ENCODE measurements at regions not wholly inside any gene's neighbourhood (a gene's known extent, or its start where the extent isn't known, plus 50 kb on each side); places are given as distances from the start of the nearest gene placed in this dataset.

GRCh38 chr16:64585367-64585766, 536.5 kb downstream of the CDH11 start:
- intact Hi-C loops (cut with DNase I; ENCODE audit: low total_unique reads) = no loop called here
- no peak for TF ChIP-seq EP300 (IDR thresholded peaks at IDR 0.05)
- no peaks in the 10 kb centered on the region for H3K27me3 ChIP-seq
- H3K36me3 ChIP-seq = no peaks in the 10 kb centered on the region
- H3K9me3 ChIP-seq = no peaks in the 10 kb centered on the region
- H3K27ac ChIP-seq = no peak overlapping the region
- no peak for DNase-seq
- no peak overlapping the region for H3K4me3 ChIP-seq
- peaks cover 0 to 5% (median 0%) of the 10 kb centered on the region in 4 donors for H3K4me1 ChIP-seq

- no peak for TF ChIP-seq CTCF (IDR thresholded peaks at IDR 0.05)
- no peak for TF ChIP-seq POLR2AphosphoS5 (IDR thresholded peaks at IDR 0.05)
- no peak for TF ChIP-seq EP300 (IDR thresholded peaks at IDR 0.05)
- no peak for TF ChIP-seq POLR2A (IDR thresholded peaks at IDR 0.05)
- no peak overlapping the region for H3K27ac ChIP-seq
- no peaks in the 10 kb centered on the region for H3K9me3 ChIP-seq
- H3K4me3 ChIP-seq = no peak overlapping the region
- no peaks in the 10 kb centered on the region for H3K4me1 ChIP-seq
- H3K36me3 ChIP-seq = no peaks in the 10 kb centered on the region
- intact Hi-C loops (cut with DNase I; ENCODE audit: low total_unique reads) = no loop called here
- 72 to 82% (median 79%) methylated on average over 7 of the region's 7 CpGs for WGBS, 5 donors
- no peak for DNase-seq
- no peaks in the 10 kb centered on the region for H3K27me3 ChIP-seq
Measured at GRCh38 chr16:64580558-64580957, 541.3 kb downstream of the CDH11 start.

GRCh38 chr16:64579712-64580111, 542.2 kb downstream of the CDH11 start:
- Histone ChIP-seq H3K27me3 (no peaks in the 10 kb centered on the region), H3K27ac (no peak overlapping the region), H3K36me3 (no peaks in the 10 kb centered on the region), H3K9me3 (no peaks in the 10 kb centered on the region), H3K4me3 (no peak overlapping the region), H3K4me1 (no peaks in the 10 kb centered on the region)
- 86 to 95% (median 90%) methylated on average over 2 of the region's 2 CpGs for WGBS, 5 donors
- DNase-seq = no peak
- intact Hi-C loops (cut with DNase I; ENCODE audit: low total_unique reads) = no loop called here
- TF ChIP-seq POLR2A (IDR thresholded peaks at IDR 0.05) (no peak), CTCF (IDR thresholded peaks at IDR 0.05) (no peak), EP300 (IDR thresholded peaks at IDR 0.05) (no peak), POLR2AphosphoS5 (IDR thresholded peaks at IDR 0.05) (no peak)

GRCh38 chr16:64545768-64546167, 576.1 kb downstream of the CDH11 start:
- Histone ChIP-seq H3K36me3 (no peaks in the 10 kb centered on the region), H3K27ac (no peak overlapping the region), H3K27me3 (no peaks in the 10 kb centered on the region), H3K9me3 (no peaks in the 10 kb centered on the region), H3K4me1 (no peaks in the 10 kb centered on the region), H3K4me3 (no peak overlapping the region)
- intact Hi-C loops (cut with DNase I; ENCODE audit: low total_unique reads) = no loop called here
- DNase-seq = no peak
- 72 to 83% (median 75%) methylated on average over 2 of the region's 2 CpGs for WGBS, 5 donors
- TF ChIP-seq CTCF (IDR thresholded peaks at IDR 0.05) (no peak), POLR2A (IDR thresholded peaks at IDR 0.05) (no peak), EP300 (IDR thresholded peaks at IDR 0.05) (no peak), POLR2AphosphoS5 (IDR thresholded peaks at IDR 0.05) (no peak)

- H3K27me3 ChIP-seq = no peaks in the 10 kb centered on the region
- TF ChIP-seq POLR2A (IDR thresholded peaks at IDR 0.05) = no peak
- TF ChIP-seq CTCF (IDR thresholded peaks at IDR 0.05) = no peak
- TF ChIP-seq EP300 (IDR thresholded peaks at IDR 0.05) = no peak
- no peak for TF ChIP-seq POLR2AphosphoS5 (IDR thresholded peaks at IDR 0.05)
- H3K27ac ChIP-seq = no peak overlapping the region
- no peaks in the 10 kb centered on the region for H3K9me3 ChIP-seq
- no peak overlapping the region for H3K4me3 ChIP-seq
- WGBS, 5 donors = 50 to 72% (median 60%) methylated on average over 1 of the region's 1 CpG
- intact Hi-C loops (cut with DNase I; ENCODE audit: low total_unique reads) = no loop called here
- DNase-seq = no peak
- no peaks in the 10 kb centered on the region for H3K36me3 ChIP-seq
- H3K4me1 ChIP-seq = no peaks in the 10 kb centered on the region
Measured at GRCh38 chr16:64544859-64545258, 577.0 kb downstream of the CDH11 start.

Data from stomach (tissue), 8 donors.